NB4 (cell line): ENCODE measurements at regions not wholly inside any gene's neighbourhood (a gene's known extent, or its start where the extent isn't known, plus 50 kb on each side); places are given as distances from the start of the nearest gene placed in this dataset.

Experiments
- POLR2A ChIP-seq: IDR thresholded peaks from 2 replicates; pipeline ENCODE4 v1.6.1; 2011; ENCODE audit warnings: mild to moderate bottlenecking; ENCODE audit not compliant: insufficient read length; ENCODE audit errors: extremely low read depth
- TF ChIP-seq, protein P1 (sequence below): IDR thresholded peaks from one replicate; pipeline ENCODE4 v1.5.1; 2012; ENCODE audit warnings: low read depth, low read length

DNA sequence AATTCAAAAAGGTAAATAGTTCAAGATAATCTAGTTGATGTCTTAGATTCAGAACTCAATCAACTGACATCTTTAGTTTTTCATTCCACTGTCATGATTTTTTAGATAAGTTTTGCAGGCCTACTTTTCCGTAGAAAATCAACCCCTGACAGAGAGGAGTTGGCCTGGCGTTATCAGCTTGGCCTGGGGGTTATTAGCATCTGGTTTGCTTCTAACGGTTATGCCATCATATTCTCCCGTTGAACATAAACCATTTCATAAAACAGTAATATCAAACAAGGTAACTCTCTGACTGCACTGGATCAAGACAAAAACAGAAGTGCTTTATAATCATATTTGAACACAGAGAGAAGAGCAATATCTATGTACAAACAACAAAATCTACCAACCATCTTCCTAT lies 130.8 kb upstream of the PCDH20 start:
- TF ChIP-seq, protein P1, sequence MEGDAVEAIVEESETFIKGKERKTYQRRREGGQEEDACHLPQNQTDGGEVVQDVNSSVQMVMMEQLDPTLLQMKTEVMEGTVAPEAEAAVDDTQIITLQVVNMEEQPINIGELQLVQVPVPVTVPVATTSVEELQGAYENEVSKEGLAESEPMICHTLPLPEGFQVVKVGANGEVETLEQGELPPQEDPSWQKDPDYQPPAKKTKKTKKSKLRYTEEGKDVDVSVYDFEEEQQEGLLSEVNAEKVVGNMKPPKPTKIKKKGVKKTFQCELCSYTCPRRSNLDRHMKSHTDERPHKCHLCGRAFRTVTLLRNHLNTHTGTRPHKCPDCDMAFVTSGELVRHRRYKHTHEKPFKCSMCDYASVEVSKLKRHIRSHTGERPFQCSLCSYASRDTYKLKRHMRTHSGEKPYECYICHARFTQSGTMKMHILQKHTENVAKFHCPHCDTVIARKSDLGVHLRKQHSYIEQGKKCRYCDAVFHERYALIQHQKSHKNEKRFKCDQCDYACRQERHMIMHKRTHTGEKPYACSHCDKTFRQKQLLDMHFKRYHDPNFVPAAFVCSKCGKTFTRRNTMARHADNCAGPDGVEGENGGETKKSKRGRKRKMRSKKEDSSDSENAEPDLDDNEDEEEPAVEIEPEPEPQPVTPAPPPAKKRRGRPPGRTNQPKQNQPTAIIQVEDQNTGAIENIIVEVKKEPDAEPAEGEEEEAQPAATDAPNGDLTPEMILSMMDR, result no peak
- no peak for TF ChIP-seq POLR2A
